Stimulated activated CD8-positive, alpha-beta memory T cell treated with anti-CD3 and anti-CD28 coated beads, Interleukin-7, amount 100 ng/mL, for 24 hours (primary cell): ENCODE measurements at regions not wholly inside any gene's neighbourhood (a gene's known extent, or its start where the extent isn't known, plus 50 kb on each side); places are given as distances from the start of the nearest gene placed in this dataset.

ENCODE experiments used
- DNase-seq: peaks from one replicate; pipeline ENCODE4 v3.0.0-alpha.2; 2020; ENCODE audit warnings: low read depth

GRCh38 chr5:2602451-2603271 lies 148.8 kb downstream of the IRX2 start:
- DNase-seq = no peak

GRCh38 chr5:2598503-2598902 lies 153.0 kb downstream of the IRX2 start:
- DNase-seq = no peak

- DNase-seq = no peak
Measured at GRCh38 chr5:2594701-2595100, 156.8 kb downstream of the IRX2 start.

DNA sequence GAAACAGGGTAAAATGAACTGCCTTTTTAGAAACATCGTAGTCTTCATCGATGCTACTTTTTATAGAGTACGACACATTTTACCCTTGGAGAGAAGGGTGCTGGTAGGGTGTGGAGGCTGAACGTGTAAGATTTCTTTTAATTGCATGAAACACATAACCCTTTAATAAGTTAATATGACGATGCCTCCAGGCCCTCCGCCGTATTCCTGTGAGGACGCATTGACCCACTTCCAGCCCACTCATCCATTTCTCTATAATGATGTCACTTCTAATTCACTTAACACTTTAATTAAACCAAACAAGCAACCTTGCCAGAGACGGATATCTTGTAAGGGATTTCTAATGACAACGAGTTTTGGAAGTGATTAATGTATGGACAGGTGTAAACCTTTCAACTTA lies 158.7 kb downstream of the IRX2 start:
- no peak for DNase-seq

- DNase-seq = no peak
Measured at GRCh38 chr5:2591777-2592453, 159.6 kb downstream of the IRX2 start.

DNA sequence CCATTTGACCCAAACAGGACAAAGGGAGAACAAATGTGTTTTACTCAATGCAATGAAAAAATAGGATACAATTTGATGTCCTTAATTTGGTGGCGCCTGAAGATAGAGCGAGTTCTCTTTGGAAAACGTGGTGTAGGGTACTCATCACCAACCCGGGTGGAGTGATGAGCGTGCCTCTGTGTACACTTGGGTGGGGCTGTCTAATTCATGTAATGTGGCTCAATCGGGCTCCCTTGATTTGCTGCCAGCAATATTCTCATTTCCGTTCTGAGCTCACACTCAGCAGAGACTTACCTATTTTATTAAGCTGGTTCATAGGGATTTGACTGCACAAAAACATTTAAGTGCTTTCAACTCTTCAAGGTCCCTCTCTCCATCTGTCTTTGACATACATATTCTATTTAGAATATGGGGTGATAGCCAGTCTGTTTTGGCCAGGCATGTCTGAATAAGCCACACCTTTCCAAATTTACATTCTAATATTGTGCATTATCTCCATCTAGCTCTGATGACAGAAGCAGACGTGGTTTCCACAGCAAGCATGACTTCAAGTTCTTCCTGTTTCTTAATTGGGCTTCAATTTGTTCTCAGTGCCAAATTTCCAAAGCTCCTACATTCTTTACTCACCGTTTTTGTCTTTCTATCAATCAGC lies 162.5 kb downstream of the IRX2 start:
- no peak for DNase-seq

- DNase-seq = no peak
Measured at GRCh38 chr5:2587189-2588031, 164.1 kb downstream of the IRX2 start.

GRCh38 chr5:2586016-2586715 lies 165.3 kb downstream of the IRX2 start:
- DNase-seq = no peak

DNA sequence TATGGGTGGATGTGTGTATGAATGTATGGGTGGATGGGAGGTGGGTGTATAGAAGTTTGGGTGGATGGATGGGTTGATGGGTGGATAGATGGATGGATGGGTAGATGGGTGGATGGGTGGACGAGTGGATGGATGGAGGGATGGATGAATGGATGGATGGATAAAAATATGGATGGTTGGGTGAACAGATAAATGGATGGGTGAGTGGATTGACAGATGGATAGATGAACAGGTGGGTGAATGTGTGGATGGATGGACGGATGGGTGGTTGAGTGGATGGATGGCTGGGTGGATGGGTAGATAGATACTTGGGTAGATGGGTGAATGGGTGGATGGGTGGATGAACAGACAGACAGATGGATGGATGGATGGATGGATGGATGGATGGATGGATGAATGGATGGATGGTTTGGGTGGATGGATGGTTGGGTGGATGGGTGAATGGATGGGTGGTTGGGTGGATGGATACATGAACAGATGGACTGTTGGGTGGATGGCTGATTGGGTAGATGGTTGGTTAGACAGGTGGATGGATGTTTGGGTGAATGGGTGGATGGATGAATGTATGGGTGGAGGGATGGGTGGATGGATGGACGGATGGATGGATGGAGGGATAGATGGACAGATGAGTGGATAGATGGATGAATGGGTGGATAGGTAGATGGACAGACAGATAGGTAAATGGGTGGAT lies 166.8 kb downstream of the IRX2 start:
- no peak for DNase-seq

GRCh38 chr5:2582507-2582906 lies 169.0 kb downstream of the IRX2 start:
- DNase-seq = no peak

- DNase-seq = no peak
Measured at GRCh38 chr5:2582106-2582505, 169.4 kb downstream of the IRX2 start.

- no peak for DNase-seq
Measured at GRCh38 chr5:2581418-2581817, 170.1 kb downstream of the IRX2 start.

- DNase-seq = no peak
Measured at GRCh38 chr5:2579126-2579525, 172.4 kb downstream of the IRX2 start.

DNA sequence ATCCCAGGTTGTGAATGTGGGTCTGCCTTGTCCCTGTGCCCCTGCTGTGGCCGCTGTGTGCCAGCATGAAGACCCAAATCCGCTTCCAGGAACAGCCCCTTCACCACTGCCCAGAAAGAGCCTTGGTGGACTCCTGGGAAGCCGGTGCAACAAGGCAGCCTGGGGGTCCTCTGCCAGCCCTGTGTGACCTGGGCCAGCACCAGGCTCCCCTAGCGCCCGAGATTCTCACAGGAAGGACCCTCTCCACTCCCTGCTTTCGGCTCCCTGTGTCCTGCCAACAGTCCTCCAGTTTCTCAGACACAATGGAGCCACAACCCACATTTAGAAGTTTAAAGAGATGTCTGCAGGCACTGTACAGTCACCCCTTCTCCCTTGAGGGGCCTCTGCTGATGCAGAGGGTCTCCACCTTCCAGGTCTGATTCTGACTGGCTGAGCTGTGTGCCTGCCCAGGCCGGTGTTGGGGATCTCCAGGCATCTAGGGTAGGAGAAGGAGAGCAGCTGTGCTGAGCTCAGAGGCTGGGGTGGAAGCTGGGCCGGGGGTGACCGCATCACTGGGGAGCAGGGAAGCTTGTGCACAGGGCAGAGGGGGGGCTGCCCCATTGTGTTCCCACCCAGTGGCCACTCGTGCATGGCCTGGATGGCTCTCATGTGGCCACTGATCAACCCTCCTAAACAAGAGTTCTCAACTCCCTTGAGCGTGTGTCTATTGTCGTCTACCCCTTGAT lies 174.0 kb downstream of the IRX2 start:
- no peak for DNase-seq

DNA sequence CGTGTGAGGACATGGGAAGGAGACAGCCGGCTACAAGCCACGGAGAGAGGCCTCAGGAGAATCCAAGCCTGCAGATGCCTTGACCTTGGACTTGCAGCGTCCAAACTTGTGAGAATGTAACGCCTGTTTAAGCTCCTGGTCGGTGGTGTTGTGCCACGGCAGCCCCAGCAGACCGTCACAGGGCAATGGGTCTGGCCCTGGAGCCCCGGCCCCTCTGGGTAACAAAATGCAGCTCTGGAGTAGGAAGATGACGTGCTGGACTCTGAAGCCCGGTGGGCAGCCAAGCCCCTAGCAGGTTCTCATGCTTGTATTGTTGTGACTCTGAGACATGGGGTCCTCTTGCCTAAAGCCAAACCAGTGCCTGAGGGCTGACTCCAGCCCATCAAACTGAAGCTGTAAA lies 174.7 kb downstream of the IRX2 start:
- DNase-seq = no peak

DNA sequence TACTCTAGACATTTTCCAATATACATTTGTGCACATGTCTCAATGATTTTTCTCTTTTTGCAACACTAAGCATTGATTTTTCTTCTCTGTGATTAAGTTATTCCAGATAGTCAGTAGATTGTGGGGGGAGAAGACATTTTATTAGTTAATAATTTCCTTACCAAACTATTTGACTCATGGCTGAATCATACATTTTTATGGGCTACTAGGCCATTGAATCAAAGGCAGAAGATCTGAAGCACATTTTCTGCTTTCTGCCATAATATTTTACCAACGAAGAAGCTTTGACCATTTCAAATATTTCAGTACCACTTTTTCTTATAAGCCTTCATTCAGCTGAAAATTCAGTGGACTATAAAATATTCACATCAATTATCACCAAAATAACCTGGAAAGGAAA lies 175.6 kb downstream of the IRX2 start:
- DNase-seq = no peak

DNA sequence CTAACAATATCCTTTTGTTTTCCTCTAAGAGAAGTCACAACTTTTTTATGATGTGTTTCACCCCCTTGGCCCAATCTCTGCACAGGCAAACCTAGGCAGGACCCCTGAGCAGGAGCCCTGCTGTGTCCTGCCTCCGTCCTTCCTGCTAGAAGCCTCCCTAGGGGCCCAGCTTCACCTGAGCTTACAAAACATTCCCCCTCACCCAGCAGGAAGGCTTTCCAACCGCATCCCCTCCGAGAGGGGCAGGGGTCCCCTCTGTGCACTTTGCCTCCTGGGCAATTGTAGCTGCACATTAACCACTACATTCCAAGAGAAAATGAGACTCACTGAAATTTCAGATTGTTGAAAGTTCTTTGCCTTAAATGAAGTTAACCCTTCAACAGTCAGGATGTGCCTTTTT lies 176.2 kb downstream of the IRX2 start:
- no peak for DNase-seq

GRCh38 chr5:2574155-2574554 lies 177.3 kb downstream of the IRX2 start:
- DNase-seq = no peak

- DNase-seq = no peak
Measured at GRCh38 chr5:2570586-2570985, 180.9 kb downstream of the IRX2 start.

GRCh38 chr5:2569774-2570542 lies 181.5 kb downstream of the IRX2 start:
- DNase-seq = no peak
